SH-SY5Y (cell line): ENCODE measurements at regions not wholly inside any gene's neighbourhood (a gene's known extent, or its start where the extent isn't known, plus 50 kb on each side); places are given as distances from the start of the nearest gene placed in this dataset.

ENCODE experiments used
- GATA2 ChIP-seq: IDR thresholded peaks from 2 replicates; pipeline ENCODE4 v1.6.1; 2011; ENCODE audit warnings: mild to moderate bottlenecking, low read depth, low read length
- GATA3 ChIP-seq: IDR thresholded peaks from 2 replicates; pipeline ENCODE4 v1.6.1; 2011; ENCODE audit warnings: low read depth, mild to moderate bottlenecking, low read length, moderate library complexity

DNA sequence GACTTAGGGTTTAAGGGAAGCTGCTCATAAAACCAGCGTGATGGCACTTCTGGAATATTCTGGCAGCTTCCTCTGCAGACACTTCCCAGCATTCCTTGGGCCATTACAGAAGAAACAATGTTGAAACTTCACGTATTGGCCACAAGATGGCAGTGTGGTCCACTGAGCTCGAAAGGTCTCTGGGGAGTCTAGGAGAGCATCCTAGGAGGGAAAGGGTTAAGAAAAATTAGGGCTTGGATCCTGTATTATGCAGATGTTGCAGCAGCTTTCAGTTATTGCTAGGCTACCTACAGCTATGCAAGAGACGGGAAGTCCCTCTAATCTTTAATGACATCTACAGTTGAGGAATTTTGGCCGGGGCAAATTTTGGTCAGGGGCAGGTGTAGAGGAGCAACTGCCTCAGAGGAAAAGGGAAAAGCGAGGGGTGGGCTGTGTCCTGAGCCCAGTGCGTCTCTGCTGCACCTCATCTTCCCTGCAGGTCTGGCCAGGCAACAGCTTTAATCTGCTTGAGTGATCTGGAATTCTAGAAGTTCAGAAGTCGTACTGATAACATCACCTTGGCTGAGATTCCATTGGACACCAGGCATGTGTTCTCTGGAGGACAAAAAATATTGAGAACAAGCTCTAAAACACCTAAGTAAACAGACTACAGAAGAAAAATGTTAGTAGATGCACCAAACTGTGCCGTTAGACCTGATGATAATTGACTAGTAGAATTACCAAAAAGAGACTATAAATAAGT lies 220.8 kb upstream of the PRSS58 start:
- TF ChIP-seq GATA2, result no peak
- TF ChIP-seq GATA3, result no peak
